DMS53 (cell line): ENCODE measurements at regions not wholly inside any gene's neighbourhood (a gene's known extent, or its start where the extent isn't known, plus 50 kb on each side); places are given as distances from the start of the nearest gene placed in this dataset.

Experiments
- DNase-seq: peaks from one replicate; lab custom pipeline; 2025; lab: John Stamatoyannopoulos, UW

GRCh38 chr17:77501751-77502625 is 361.2 kb downstream of the SEC14L1 start:
- DNase-seq = no peak

- DNase-seq = no peak
These were observed 362.0 kb downstream of the SEC14L1 start for GRCh38 chr17:77502626-77503292.

- DNase-seq = no peak
These were observed 362.5 kb downstream of the SEC14L1 start for GRCh38 chr17:77503293-77503655.

DNA sequence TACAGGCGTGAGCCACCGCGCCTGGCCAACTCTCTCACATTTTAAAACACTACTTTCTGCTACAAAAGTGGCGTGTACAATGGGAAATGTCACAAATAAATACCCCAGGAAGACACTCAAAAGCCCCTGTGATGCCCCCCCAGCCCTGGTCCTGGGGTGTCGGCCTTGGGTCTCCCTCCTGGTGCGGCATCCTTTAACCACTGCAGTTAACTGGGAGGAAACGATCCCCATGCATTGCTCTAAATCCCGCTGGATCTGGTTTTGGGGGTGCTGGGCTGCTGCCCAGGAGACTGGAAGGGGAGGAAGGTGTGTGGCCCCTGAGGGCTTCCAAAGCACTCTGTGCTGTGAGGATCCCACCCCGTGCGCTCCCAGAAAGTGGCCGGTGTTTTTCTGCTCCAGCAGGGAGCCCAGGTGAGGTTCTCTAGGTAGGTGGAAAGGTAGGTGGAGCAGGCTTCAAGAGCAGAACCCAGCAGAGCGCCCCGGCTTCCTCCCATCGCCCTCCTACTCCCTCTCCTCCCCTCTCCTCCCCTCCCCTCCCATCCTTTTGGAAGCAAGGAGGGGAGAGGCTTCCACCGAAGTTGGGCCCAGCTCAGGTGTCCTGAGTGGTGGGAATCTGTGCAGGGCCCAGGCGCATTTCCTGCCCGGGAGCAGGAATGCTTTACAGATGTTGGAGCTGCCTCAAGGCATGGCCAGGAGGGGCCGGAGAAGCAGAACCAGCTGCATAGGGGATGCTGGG is 363.3 kb downstream of the SEC14L1 start:
- no peak for DNase-seq

DNA sequence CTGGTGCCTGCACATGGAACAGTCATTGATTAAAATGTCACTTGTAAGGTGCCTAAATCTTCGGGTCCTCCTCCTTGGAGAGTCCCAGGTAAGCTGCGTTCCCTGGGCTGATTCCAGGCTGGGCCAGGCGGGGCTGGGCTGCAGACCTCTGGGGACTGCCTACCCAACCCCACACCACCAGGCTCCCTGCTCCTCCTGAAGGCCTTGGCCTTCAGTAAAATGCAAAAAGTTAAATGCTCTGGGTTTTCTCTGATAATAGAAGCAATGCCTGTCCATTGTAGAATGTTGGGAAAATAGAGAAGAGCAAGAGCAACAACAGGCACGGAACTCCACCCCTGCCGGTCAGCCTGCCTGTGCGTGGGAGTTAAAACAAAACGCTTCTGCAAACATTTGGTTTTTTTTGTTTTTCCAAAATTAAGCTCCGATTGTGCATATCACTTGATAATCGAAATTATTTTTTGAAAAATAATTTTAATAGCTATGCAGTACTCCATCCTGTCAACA is 363.9 kb downstream of the SEC14L1 start:
- DNase-seq = no peak

GRCh38 chr17:77505181-77505639 is 364.4 kb downstream of the SEC14L1 start:
- no peak for DNase-seq

DNA sequence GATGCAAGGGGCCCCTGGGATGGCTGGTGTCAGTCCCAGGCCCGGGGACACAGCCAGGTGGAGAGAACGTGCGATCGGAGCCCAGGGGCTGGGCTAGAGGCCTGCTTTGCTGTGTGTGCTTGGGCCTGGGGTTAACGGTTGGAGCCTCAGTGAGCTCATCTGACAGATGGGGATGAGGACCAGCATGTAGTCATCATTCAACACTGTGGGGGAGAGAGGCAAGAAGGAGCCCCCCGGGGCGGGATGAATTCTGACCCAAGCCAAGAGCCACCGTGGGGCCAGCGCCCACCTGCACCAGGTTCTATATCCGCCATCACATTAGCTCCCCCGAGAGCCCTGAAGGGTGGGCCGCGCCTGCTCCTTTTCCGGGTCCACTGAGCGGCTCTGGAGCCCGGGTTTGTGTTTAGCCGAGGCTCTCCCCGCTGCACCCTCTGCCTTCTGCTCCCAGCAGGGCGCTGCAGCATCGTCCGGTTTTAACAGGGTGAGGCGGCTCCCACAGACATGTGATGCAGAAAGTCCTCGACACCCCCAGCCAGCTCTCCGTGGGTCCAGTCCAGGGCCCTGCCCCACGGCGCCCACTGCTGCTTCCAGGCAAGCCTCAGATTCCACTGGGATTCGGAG is 365.7 kb downstream of the SEC14L1 start:
- DNase-seq = no peak

- peak; percentile 25 for DNase-seq
These were observed 366.5 kb downstream of the SEC14L1 start for GRCh38 chr17:77507111-77507885.

DNA sequence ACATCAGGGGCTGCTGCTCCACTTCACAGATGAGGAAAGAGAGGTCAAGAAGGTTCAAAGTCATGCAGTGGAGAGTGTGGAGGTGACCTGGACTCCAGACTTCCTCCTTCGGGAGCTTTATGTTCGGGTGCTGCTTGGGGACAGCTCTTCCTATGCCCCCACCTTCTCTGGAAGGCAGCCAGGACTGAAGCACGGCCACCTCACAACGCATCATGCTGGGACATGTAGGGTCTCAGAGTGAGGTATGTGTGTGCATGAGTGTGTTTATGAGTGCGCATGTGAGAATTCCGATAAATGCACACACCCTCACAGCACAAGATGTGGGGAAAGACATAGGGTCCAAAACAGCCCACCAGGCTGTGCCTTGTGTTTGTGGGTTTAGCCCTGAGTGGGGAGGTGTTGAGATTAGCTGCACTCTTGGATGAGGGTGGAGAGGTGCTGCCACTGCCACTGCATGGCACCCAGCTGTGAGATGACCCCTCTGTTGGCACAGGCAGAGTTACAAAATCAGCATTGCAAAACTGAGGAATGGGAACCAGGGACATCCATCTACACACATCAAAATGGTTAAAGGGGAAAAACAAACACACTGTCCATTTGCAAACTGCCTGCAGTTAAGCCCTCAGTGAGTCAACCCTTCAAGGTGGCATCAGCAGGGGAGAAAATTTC is 367.4 kb downstream of the SEC14L1 start:
- DNase-seq = no peak

- no peak for DNase-seq
These were observed 368.3 kb downstream of the SEC14L1 start for GRCh38 chr17:77509089-77509488.

GRCh38 chr17:77509599-77509998 is 368.8 kb downstream of the SEC14L1 start:
- no peak for DNase-seq

GRCh38 chr17:77510133-77510796 is 369.5 kb downstream of the SEC14L1 start:
- DNase-seq = no peak

- DNase-seq = no peak
These were observed 370.8 kb downstream of the SEC14L1 start for GRCh38 chr17:77511514-77512061.

DNA sequence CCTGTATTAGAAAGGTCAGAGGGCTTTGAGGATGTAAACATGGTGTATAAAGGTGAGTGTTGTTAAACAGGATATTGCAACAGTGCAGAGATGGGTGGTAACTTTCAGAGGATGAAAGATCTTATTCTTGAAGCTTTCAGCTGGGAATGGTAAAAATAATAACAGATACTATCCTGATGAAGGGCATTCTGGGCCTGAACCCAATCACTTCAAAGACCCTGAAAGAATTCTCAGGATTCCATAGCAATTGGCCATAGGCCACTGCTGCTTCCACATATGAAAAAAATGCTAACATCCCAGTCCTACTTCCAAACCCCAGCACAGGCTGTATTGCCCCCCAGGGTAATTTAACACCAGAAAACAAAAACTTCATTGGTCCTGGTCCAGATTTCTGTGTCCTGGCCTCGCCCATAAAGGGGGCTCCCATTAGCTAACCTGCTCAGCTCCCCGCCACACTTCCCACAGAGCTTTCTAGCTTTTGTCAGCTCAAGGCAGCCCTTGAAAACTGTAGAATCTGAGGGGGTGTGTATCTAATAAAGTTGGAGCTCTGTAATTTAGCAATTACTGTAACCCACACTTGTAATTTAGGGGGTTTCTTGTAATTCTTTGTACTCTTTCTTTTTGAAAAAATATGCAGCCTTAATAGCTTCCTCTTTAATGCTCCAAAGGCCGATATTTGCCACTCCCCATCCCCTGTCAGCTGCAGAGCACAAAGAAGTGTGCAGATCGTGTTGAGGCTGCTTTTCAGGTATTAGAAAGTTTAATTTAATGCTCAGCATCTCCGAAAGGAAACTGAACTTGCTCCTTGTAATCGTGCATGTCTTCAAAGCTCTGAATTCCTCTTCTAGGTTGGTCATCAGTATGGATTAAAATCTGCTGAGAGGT is 371.5 kb downstream of the SEC14L1 start:
- DNase-seq = no peak

- no peak for DNase-seq
These were observed 372.3 kb downstream of the SEC14L1 start for GRCh38 chr17:77513045-77513444.

DNA sequence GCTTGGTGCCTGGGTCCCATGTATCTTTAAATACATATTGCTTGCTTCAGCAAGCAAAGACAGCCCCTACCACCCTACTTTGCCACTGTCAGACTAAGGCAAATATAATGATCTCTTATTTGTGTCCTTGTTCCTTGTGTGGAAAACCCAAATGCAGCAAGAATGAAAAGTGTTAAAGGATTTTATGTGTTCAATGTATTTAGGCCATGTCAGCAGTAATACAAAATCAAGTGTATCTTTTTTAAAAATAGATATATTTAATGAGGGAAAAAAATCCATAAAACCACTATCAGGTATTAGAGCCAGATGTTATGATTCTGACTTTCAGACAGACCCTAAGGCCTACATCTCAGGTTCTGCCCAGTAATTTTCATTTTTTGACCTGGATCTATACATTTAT is 374.5 kb downstream of the SEC14L1 start:
- no peak for DNase-seq

DNA sequence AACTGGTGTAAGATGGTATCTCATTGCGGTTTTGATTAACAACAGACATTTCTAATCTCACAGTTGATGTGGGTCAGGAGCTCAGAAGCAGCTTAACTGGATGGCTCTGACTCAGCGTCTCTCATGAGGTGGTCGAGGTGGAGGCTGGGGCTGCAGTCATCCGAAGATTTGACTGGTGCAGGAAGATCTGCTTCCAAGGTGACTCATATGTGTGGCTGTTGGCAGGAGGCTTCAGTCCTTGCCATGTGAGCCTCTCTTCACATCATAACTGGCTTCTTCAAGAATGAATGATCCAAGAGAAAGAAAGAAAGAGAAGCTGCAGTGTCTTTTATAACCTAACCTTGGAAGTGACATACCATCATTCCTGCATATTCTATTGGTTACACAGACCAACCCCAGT is 376.1 kb downstream of the SEC14L1 start:
- DNase-seq = no peak

GRCh38 chr17:77521076-77521475 is 380.3 kb downstream of the SEC14L1 start:
- no peak for DNase-seq

GRCh38 chr17:77523540-77523939 is 382.8 kb downstream of the SEC14L1 start:
- no peak for DNase-seq
